ENCODE measurements at regions not wholly inside any gene's neighbourhood (a gene's known extent, or its start where the extent isn't known, plus 50 kb on each side); places are given as distances from the start of the nearest gene placed in this dataset.

DNA sequence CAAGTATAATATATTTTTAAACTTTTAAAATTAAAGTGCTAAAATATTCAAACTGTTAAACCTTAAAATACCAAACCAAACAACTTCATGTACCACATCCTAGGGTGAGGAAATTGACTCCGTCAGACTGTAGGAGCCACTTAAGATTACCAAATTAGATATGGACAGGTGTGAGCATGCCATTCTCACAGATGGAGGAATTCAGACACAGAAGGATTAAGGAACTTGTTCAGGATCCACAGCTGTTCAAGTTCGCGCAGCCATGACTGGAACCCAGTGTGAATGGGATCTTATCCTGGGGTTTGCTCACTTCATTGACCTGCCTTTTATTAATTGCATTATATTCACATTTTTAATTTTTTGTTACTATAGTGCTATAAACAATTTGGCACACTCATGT, 224.9 kb upstream of the PCDH7 start:
- Mint-ChIP-seq H3K4me1 (no peaks in the 10 kb centered on the region), H3K36me3 (ENCODE audit: low read depth) (no peaks in the 10 kb centered on the region), H3K27ac (no peak overlapping the region), H3K9me3 (no peaks in the 10 kb centered on the region), H3K27me3 (ENCODE audit: insufficient read depth, low read depth, poor library complexity) (no peaks in the 10 kb centered on the region), H3K4me3 (no peak overlapping the region)
- no peak for TF ChIP-seq EZH2phosphoT487 (IDR thresholded peaks at IDR 0.05; ENCODE audit: unreplicated experiment)
- TF ChIP-seq POLR2AphosphoS5 (IDR thresholded peaks at IDR 0.05; ENCODE audit: low read depth): no peak
- TF ChIP-seq ZNF331 (CRISPR knock-in tag; IDR thresholded peaks at IDR 0.05; ENCODE audit: low read depth): no peak
- TF ChIP-seq ETS1 (IDR thresholded peaks at IDR 0.05): no peak
- TF ChIP-seq CTCF (conservative IDR thresholded peaks at IDR 0.05; ENCODE audit: low read depth in 2 of 2): no peak
- TF ChIP-seq REST (IDR thresholded peaks at IDR 0.05; ENCODE audit: unreplicated experiment): no peak
- no peak for TF ChIP-seq ZNF114 (CRISPR knock-in tag; IDR thresholded peaks at IDR 0.05)
- TF ChIP-seq CREB1 (CRISPR knock-in tag; IDR thresholded peaks at IDR 0.05; ENCODE audit: low read depth): no peak
- TF ChIP-seq STAT1 (IDR thresholded peaks at IDR 0.05; ENCODE audit: unreplicated experiment): no peak
- no peak for TF ChIP-seq JUNB (IDR thresholded peaks at IDR 0.05; ENCODE audit: unreplicated experiment)
- no peak for TF ChIP-seq ZNF462 (CRISPR knock-in tag; IDR thresholded peaks at IDR 0.05)
- no peak for TF ChIP-seq NANOG (IDR thresholded peaks at IDR 0.05; ENCODE audit: borderline replicate concordance)
- no peak for TF ChIP-seq EZH2 (IDR thresholded peaks at IDR 0.05; ENCODE audit: low read depth, unreplicated experiment)
- Histone ChIP-seq H3K4me1 (ENCODE audit: insufficient read depth) (no peaks in the 10 kb centered on the region), H4K20me1 (replicated peaks; ENCODE audit: insufficient read depth) (no peaks in the 10 kb centered on the region), H3K4me3 (no peak overlapping the region), H3F3A (replicated peaks; ENCODE audit: low read depth) (no peaks in the 10 kb centered on the region), H3K4me2 (no peak overlapping the region), H2AFZ (no peak overlapping the region), H3K27me3 (ENCODE audit: insufficient read depth) (no peaks in the 10 kb centered on the region), H3K36me3 (ENCODE audit: insufficient read depth) (no peaks in the 10 kb centered on the region), H3K27ac (ENCODE audit: low read depth) (no peak overlapping the region), H3K79me2 (replicated peaks; ENCODE audit: insufficient read depth) (no peaks in the 10 kb centered on the region), H3K9me2 (ENCODE audit: insufficient read depth) (no peaks in the 10 kb centered on the region)
- no peak for DNase-seq (ENCODE audit: low spot score)
- no peak for ATAC-seq
